ENCODE measurements at regions not wholly inside any gene's neighbourhood (a gene's known extent, or its start where the extent isn't known, plus 50 kb on each side); places are given as distances from the start of the nearest gene placed in this dataset.
"Not testable (repeated sequence)": the region's sequence is repeated elsewhere in the genome, so short reads cannot be mapped to it uniquely, and the experiment has no call there.

DNA sequence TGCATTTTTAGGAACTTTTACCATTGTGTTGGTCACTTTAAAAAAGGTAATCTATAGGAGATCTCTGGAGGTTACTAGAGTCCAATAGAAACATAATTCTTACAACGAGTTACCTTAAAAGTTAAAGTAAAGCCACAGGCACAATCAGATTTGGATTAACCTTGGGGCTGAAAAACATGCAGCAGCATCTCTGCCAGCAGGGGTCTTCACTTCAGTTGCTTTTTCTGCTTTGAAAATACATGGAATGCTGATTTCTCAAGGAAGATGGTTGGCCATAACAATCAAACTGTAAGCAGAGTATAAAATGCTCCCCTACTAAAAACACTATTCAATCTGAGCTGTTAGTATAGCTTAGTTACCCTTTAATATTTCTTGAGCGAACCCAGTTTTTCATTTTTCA, 1072.3 kb upstream of the PCDH10 start:
- H3K36me3 ChIP-seq (ENCODE audit: control insufficient read depth in 2 of 2, insufficient read depth in 2 of 2, low read length in 2 of 2): no peaks in the 10 kb centered on the region
- no peak overlapping the region for H3K27ac ChIP-seq (ENCODE audit: low read depth in 2 of 2, low read length in 2 of 2)
- H3K4me3 ChIP-seq (ENCODE audit: low read length in 2 of 2): no peak overlapping the region
- no peaks in the 10 kb centered on the region for H3K27me3 ChIP-seq (ENCODE audit: control insufficient read depth in 2 of 2, insufficient read depth in 2 of 2, low read length in 2 of 2)
- no peaks in the 10 kb centered on the region for H3K4me1 ChIP-seq (ENCODE audit: control insufficient read depth in 2 of 2, insufficient read depth in 2 of 2, low read length in 2 of 2)
- H3K9ac ChIP-seq (ENCODE audit: low read depth in 1 of 2, low read length in 2 of 2): no peak overlapping the region
- no peaks in the 10 kb centered on the region for H3K9me3 ChIP-seq (ENCODE audit: control insufficient read depth in 2 of 2, low read length in 2 of 2)

DNA sequence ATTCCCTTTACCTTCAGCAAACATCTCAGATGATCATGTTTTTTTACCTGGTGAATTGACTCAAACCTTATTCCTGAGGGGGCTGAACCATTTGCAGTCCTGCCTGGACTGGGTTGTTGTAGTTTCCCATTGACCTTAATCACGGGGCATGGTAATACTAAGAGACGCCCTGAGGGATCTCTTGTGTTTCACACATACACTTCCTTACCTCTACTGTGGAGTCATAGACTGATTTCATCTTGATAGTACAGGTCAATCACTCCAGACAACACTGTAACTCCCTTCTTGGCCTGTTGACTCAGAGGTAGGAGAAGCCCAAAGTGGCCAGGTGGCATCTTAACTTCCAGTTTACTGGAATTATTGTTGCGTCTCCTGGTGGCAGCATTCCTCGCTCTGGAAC, 1064.0 kb upstream of the PCDH10 start:
- H3K27me3 ChIP-seq (ENCODE audit: control insufficient read depth in 2 of 2, insufficient read depth in 2 of 2, low read length in 2 of 2): no peaks in the 10 kb centered on the region
- no peaks in the 10 kb centered on the region for H3K4me1 ChIP-seq (ENCODE audit: control insufficient read depth in 2 of 2, insufficient read depth in 2 of 2, low read length in 2 of 2)
- H3K9me3 ChIP-seq (ENCODE audit: control insufficient read depth in 2 of 2, low read length in 2 of 2): no peaks in the 10 kb centered on the region
- no peak overlapping the region for H3K27ac ChIP-seq (ENCODE audit: low read depth in 2 of 2, low read length in 2 of 2)
- H3K9ac ChIP-seq (ENCODE audit: low read depth in 1 of 2, low read length in 2 of 2): no peak overlapping the region
- no peak overlapping the region for H3K4me3 ChIP-seq (ENCODE audit: low read length in 2 of 2)
- no peaks in the 10 kb centered on the region for H3K36me3 ChIP-seq (ENCODE audit: control insufficient read depth in 2 of 2, insufficient read depth in 2 of 2, low read length in 2 of 2)

DNA sequence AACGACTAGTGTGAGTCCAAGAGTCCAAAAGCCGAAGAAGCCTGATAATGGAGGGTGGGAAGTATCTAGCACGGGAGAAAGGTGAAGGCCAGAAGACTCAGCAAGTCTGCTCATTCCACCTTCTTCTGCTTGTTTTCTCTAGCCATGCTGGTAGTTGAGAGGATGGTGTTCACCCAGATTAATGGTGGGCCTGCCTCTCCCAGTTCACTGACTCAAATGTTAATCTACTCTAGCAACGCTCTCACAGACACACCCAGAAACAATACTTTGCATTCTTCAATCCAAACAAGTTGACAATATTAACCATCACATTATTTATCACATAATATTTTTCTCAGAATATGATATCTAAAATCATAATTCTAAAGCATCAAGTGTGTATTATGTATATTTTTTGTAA, 1055.1 kb upstream of the PCDH10 start:
- H3K27me3 ChIP-seq (ENCODE audit: control insufficient read depth in 2 of 2, insufficient read depth in 2 of 2, low read length in 2 of 2): no peaks in the 10 kb centered on the region
- H3K9me3 ChIP-seq (ENCODE audit: control insufficient read depth in 2 of 2, low read length in 2 of 2): no peaks in the 10 kb centered on the region
- H3K4me3 ChIP-seq (ENCODE audit: low read length in 2 of 2): no peak overlapping the region
- no peaks in the 10 kb centered on the region for H3K36me3 ChIP-seq (ENCODE audit: control insufficient read depth in 2 of 2, insufficient read depth in 2 of 2, low read length in 2 of 2)
- H3K4me1 ChIP-seq (ENCODE audit: control insufficient read depth in 2 of 2, insufficient read depth in 2 of 2, low read length in 2 of 2): no peaks in the 10 kb centered on the region
- no peak overlapping the region for H3K27ac ChIP-seq (ENCODE audit: low read depth in 2 of 2, low read length in 2 of 2)
- H3K9ac ChIP-seq (ENCODE audit: low read depth in 1 of 2, low read length in 2 of 2): no peak overlapping the region

DNA sequence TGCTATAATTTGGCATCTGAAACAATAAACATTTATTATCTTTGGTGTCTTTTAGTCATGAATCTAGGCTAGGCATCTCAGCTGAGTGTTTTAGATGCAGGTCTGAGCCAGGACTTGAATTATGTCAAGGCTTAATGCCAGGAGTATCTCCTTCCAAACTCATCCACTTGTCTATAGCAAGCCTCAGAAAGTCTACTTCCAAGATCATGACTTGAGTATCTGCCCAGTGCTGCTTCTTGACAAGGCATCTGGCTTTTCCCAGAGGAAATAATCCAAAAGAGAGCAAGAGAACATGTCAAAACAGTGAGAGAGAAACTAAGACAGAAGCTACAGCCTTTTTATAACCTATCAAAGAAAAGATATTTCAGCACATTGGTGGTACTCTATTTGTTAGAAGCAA, 1052.1 kb upstream of the PCDH10 start:
- H3K4me1 ChIP-seq (ENCODE audit: control insufficient read depth in 2 of 2, insufficient read depth in 2 of 2, low read length in 2 of 2): no peaks in the 10 kb centered on the region
- H3K27me3 ChIP-seq (ENCODE audit: control insufficient read depth in 2 of 2, insufficient read depth in 2 of 2, low read length in 2 of 2): no peaks in the 10 kb centered on the region
- no peaks in the 10 kb centered on the region for H3K9me3 ChIP-seq (ENCODE audit: control insufficient read depth in 2 of 2, low read length in 2 of 2)
- H3K9ac ChIP-seq (ENCODE audit: low read depth in 1 of 2, low read length in 2 of 2): no peak overlapping the region
- H3K36me3 ChIP-seq (ENCODE audit: control insufficient read depth in 2 of 2, insufficient read depth in 2 of 2, low read length in 2 of 2): no peaks in the 10 kb centered on the region
- H3K4me3 ChIP-seq (ENCODE audit: low read length in 2 of 2): no peak overlapping the region
- H3K27ac ChIP-seq (ENCODE audit: low read depth in 2 of 2, low read length in 2 of 2): no peak overlapping the region

DNA sequence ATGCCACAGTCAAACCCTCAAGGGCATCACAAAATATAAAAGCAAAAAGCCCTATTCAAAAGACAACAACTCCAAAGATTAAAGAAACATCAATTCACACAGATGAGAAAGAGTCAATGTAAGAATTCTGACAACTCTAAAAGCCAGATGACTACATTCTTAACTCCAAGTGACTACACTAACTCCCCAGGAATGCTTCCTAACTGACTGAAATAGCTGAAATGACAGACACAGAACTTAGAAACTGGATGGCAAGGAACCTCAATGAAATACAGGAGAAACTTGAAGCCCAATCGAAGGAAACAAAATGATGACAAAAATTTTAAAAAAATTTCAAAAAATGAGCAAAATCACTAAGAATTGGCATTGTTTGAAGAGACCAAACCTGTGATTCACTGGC, 1047.6 kb upstream of the PCDH10 start:
- H3K4me3 ChIP-seq (ENCODE audit: low read length in 2 of 2): no peak overlapping the region
- H3K36me3 ChIP-seq (ENCODE audit: control insufficient read depth in 2 of 2, insufficient read depth in 2 of 2, low read length in 2 of 2): no peaks in the 10 kb centered on the region
- H3K9ac ChIP-seq (ENCODE audit: low read depth in 1 of 2, low read length in 2 of 2): no peak overlapping the region
- no peak overlapping the region for H3K27ac ChIP-seq (ENCODE audit: low read depth in 2 of 2, low read length in 2 of 2)
- no peaks in the 10 kb centered on the region for H3K27me3 ChIP-seq (ENCODE audit: control insufficient read depth in 2 of 2, insufficient read depth in 2 of 2, low read length in 2 of 2)
- H3K9me3 ChIP-seq (ENCODE audit: control insufficient read depth in 2 of 2, low read length in 2 of 2): no peaks in the 10 kb centered on the region
- no peaks in the 10 kb centered on the region for H3K4me1 ChIP-seq (ENCODE audit: control insufficient read depth in 2 of 2, insufficient read depth in 2 of 2, low read length in 2 of 2)

DNA sequence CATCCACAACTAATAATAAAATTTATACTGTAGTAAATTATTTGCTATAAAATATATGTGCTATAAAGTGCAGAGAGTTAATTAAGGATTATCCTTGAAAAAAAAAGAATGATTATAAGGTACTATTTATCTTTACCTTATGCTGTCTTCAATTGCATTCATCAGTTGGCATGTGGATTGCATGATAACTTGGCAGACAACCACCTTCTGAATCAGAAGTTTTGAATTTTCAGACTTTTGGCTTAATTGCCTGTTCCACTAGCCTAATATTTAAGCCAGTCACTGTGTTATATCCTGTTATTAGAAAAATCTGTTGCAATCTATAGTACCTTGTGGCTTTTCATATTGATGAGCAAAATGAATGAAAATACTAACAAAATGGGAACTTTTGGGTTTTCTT, 1040.3 kb upstream of the PCDH10 start:
- H3K36me3 ChIP-seq (ENCODE audit: control insufficient read depth in 2 of 2, insufficient read depth in 2 of 2, low read length in 2 of 2): no peaks in the 10 kb centered on the region
- no peaks in the 10 kb centered on the region for H3K9me3 ChIP-seq (ENCODE audit: control insufficient read depth in 2 of 2, low read length in 2 of 2)
- H3K27ac ChIP-seq (ENCODE audit: low read depth in 2 of 2, low read length in 2 of 2): no peak overlapping the region
- H3K9ac ChIP-seq (ENCODE audit: low read depth in 1 of 2, low read length in 2 of 2): no peak overlapping the region
- H3K27me3 ChIP-seq (ENCODE audit: control insufficient read depth in 2 of 2, insufficient read depth in 2 of 2, low read length in 2 of 2): no peaks in the 10 kb centered on the region
- no peaks in the 10 kb centered on the region for H3K4me1 ChIP-seq (ENCODE audit: control insufficient read depth in 2 of 2, insufficient read depth in 2 of 2, low read length in 2 of 2)
- no peak overlapping the region for H3K4me3 ChIP-seq (ENCODE audit: low read length in 2 of 2)

DNA sequence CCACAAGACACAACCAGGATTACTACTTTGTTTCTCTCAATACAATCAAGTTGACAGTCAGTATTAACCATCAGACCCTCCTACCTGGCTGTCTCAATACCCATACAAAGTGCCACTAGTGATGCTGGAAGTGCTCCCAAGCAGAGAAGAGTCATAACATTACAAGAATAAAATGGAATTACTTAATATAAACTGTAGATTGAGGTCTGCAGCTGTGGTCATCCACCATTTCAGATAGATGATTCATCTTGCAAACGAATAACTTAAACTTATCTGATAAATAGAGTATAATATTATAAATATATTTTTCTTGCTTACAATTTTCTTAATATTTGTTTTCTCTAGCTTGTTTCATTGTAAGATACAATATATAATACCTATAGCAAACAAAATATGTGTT, 1034.2 kb upstream of the PCDH10 start:
- Histone ChIP-seq H3K27ac (ENCODE audit: low read depth in 2 of 2, low read length in 2 of 2) (no peak overlapping the region), H3K9ac (ENCODE audit: low read depth in 1 of 2, low read length in 2 of 2) (no peak overlapping the region), H3K9me3 (ENCODE audit: control insufficient read depth in 2 of 2, low read length in 2 of 2) (no peaks in the 10 kb centered on the region), H3K36me3 (ENCODE audit: control insufficient read depth in 2 of 2, insufficient read depth in 2 of 2, low read length in 2 of 2) (no peaks in the 10 kb centered on the region), H3K27me3 (ENCODE audit: control insufficient read depth in 2 of 2, insufficient read depth in 2 of 2, low read length in 2 of 2) (no peaks in the 10 kb centered on the region), H3K4me3 (ENCODE audit: low read length in 2 of 2) (no peak overlapping the region), H3K4me1 (ENCODE audit: control insufficient read depth in 2 of 2, insufficient read depth in 2 of 2, low read length in 2 of 2) (no peaks in the 10 kb centered on the region)

DNA sequence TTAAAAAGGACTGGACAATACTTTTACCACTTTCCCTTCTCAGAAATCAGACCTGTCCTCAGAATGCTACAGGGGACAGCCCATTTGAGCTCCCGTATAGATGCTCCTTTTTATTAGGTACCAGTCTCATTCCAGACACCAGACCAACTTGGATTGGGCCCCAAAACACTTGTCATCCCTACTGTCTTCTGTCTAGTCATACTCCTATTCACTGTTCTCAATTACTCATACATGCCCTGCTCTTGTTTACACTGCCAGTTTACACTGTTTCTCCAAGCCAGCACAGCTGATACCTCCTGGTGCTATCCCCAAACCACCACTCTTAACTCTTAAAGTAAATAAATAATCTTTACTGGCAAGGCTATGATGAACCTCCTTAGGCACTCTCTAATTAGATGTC, 1026.4 kb upstream of the PCDH10 start:
- not testable (repeated sequence) for H3K4me3 ChIP-seq (ENCODE audit: low read length in 2 of 2); H3K9ac ChIP-seq (ENCODE audit: low read depth in 1 of 2, low read length in 2 of 2); H3K36me3 ChIP-seq (ENCODE audit: control insufficient read depth in 2 of 2, insufficient read depth in 2 of 2, low read length in 2 of 2); H3K9me3 ChIP-seq (ENCODE audit: control insufficient read depth in 2 of 2, low read length in 2 of 2); H3K4me1 ChIP-seq (ENCODE audit: control insufficient read depth in 2 of 2, insufficient read depth in 2 of 2, low read length in 2 of 2); H3K27me3 ChIP-seq (ENCODE audit: control insufficient read depth in 2 of 2, insufficient read depth in 2 of 2, low read length in 2 of 2); H3K27ac ChIP-seq (ENCODE audit: low read depth in 2 of 2, low read length in 2 of 2)

DNA sequence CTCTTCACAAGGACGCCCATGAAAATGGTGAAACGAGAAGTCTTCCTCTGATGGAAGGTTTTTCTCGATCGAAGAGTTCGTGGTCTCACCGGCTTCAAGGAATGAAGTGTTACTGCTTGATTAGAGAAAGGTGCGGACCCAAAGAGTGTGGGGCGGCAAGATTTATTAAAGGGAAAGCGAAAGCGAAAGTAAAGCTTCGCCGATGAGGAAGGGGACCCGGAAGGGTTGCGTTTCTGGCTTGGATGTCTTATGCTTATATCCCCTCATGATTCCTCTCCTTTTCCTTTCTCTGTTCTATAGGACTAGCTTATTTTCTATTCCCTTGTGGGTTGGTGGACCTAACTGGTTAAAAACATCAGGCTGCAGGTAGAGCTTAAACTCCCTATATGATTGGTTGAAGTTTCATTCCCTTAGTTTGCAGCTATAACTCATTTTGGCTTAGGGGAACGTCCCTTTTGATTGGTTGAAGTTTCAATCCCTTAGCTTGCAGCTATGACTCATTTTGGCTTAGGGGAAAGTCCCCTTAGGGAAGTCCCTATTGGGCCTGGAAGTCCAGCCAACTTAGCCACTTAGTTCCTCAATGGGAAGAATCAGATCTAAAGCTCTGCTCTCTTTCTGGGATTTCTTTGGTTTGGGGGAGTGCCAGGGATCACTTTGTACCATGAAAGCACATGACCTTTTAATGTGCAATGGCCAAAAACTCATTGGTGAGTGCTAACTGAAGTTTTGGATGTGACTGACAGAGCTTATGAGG, 1025.0 kb upstream of the PCDH10 start:
- Histone ChIP-seq H3K27me3 (ENCODE audit: control insufficient read depth in 2 of 2, insufficient read depth in 2 of 2, low read length in 2 of 2) (no peaks in the 10 kb centered on the region), H3K9ac (ENCODE audit: low read depth in 1 of 2, low read length in 2 of 2) (no peak overlapping the region), H3K27ac (ENCODE audit: low read depth in 2 of 2, low read length in 2 of 2) (no peak overlapping the region), H3K4me1 (ENCODE audit: control insufficient read depth in 2 of 2, insufficient read depth in 2 of 2, low read length in 2 of 2) (no peaks in the 10 kb centered on the region), H3K4me3 (ENCODE audit: low read length in 2 of 2) (no peak overlapping the region), H3K36me3 (ENCODE audit: control insufficient read depth in 2 of 2, insufficient read depth in 2 of 2, low read length in 2 of 2) (no peaks in the 10 kb centered on the region), H3K9me3 (ENCODE audit: control insufficient read depth in 2 of 2, low read length in 2 of 2) (peaks cover 0 to 3% of the 10 kb centered on the region in 2 donors)

DNA sequence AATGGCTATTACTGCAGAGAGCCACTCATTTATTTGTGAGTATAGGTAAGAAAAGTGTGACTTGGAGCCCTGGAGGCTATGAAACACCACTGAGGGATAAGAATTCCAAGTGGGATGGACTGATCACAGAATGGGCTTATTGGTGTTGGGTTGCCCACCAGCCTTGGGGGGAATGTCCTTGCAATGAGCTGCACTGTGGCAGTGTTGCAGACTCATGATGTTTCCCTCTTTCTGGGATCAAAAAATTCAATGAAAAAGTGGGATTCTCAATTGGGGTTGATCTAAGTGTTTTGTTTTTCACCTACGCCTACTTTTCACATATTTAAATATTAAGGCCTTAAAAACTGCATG, 1024.5 kb upstream of the PCDH10 start:
- Histone ChIP-seq H3K9me3 (ENCODE audit: control insufficient read depth in 2 of 2, low read length in 2 of 2) (peaks cover 0 to 3% of the 10 kb centered on the region in 2 donors), H3K4me1 (ENCODE audit: control insufficient read depth in 2 of 2, insufficient read depth in 2 of 2, low read length in 2 of 2) (no peaks in the 10 kb centered on the region), H3K9ac (ENCODE audit: low read depth in 1 of 2, low read length in 2 of 2) (no peak overlapping the region), H3K4me3 (ENCODE audit: low read length in 2 of 2) (no peak overlapping the region), H3K36me3 (ENCODE audit: control insufficient read depth in 2 of 2, insufficient read depth in 2 of 2, low read length in 2 of 2) (no peaks in the 10 kb centered on the region), H3K27ac (ENCODE audit: low read depth in 2 of 2, low read length in 2 of 2) (no peak overlapping the region), H3K27me3 (ENCODE audit: control insufficient read depth in 2 of 2, insufficient read depth in 2 of 2, low read length in 2 of 2) (no peaks in the 10 kb centered on the region)

DNA sequence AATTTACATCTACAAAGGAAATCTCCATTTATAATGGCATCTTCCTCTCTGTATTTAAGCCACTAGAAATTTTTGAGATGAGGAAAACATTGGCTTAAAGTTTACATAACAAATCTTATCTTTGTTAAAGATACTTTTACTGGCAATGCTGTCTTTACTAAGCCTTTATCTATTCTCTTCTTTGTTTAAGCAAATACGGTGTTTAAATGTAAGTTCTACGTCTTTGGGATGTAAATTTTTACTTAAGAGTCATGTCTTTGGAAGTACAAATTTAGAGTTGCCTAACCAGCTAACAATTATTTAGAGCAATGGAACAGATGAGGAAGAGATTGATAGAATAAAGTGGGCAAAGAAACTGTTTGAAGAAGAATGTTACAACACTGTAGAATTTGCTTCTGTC, 1024.0 kb upstream of the PCDH10 start:
- Histone ChIP-seq H3K4me1 (ENCODE audit: control insufficient read depth in 2 of 2, insufficient read depth in 2 of 2, low read length in 2 of 2) (no peaks in the 10 kb centered on the region), H3K9me3 (ENCODE audit: control insufficient read depth in 2 of 2, low read length in 2 of 2) (peaks cover 0 to 3% of the 10 kb centered on the region in 2 donors), H3K9ac (ENCODE audit: low read depth in 1 of 2, low read length in 2 of 2) (no peak overlapping the region), H3K27me3 (ENCODE audit: control insufficient read depth in 2 of 2, insufficient read depth in 2 of 2, low read length in 2 of 2) (no peaks in the 10 kb centered on the region), H3K4me3 (ENCODE audit: low read length in 2 of 2) (no peak overlapping the region), H3K36me3 (ENCODE audit: control insufficient read depth in 2 of 2, insufficient read depth in 2 of 2, low read length in 2 of 2) (no peaks in the 10 kb centered on the region), H3K27ac (ENCODE audit: low read depth in 2 of 2, low read length in 2 of 2) (no peak overlapping the region)
